GM12864 (cell line): ENCODE measurements at regions not wholly inside any gene's neighbourhood (a gene's known extent, or its start where the extent isn't known, plus 50 kb on each side); places are given as distances from the start of the nearest gene placed in this dataset.

Source experiments
- DNase-seq: peaks from one replicate; pipeline ENCODE4 v3.0.0-alpha.2; 2011; ENCODE audit warnings: low read depth
- H3K4me3 ChIP-seq: 2 replicates; pipeline ENCODE4 v1.5.1; 2011; ENCODE audit warnings: mild to moderate bottlenecking, low read depth, low read length, control low read depth
- CTCF ChIP-seq: IDR thresholded peaks from 2 replicates; pipeline ENCODE4 v1.5.1; 2011; ENCODE audit warnings: low read depth, mild to moderate bottlenecking, moderate library complexity, low read length, control low read depth, inconsistent platforms; ENCODE audit errors: missing control alignments

- TF ChIP-seq CTCF: no peak
- H3K4me3 ChIP-seq: no peak overlapping the region
- DNase-seq: no peak
Measured at GRCh38 chr5:2696156-2696807, 55.2 kb downstream of the IRX2 start.

GRCh38 chr5:2695200-2695891 is 56.1 kb downstream of the IRX2 start:
- no peak for TF ChIP-seq CTCF
- no peak for DNase-seq
- H3K4me3 ChIP-seq: no peak overlapping the region

- no peak for TF ChIP-seq CTCF
- no peak overlapping the region for H3K4me3 ChIP-seq
- no peak for DNase-seq
Measured at GRCh38 chr5:2691530-2691929, 59.9 kb downstream of the IRX2 start.

- no peak for TF ChIP-seq CTCF
- no peak for DNase-seq
- H3K4me3 ChIP-seq: no peak overlapping the region
Measured at GRCh38 chr5:2690293-2690692, 61.2 kb downstream of the IRX2 start.

- no peak for DNase-seq
- TF ChIP-seq CTCF: no peak
- H3K4me3 ChIP-seq: no peak overlapping the region
Measured at GRCh38 chr5:2688586-2688985, 62.9 kb downstream of the IRX2 start.

GRCh38 chr5:2687746-2688145 is 63.7 kb downstream of the IRX2 start:
- no peak for TF ChIP-seq CTCF
- H3K4me3 ChIP-seq: no peak overlapping the region
- DNase-seq: no peak
